Epithelial cell of esophagus (primary cell): ENCODE measurements at regions not wholly inside any gene's neighbourhood (a gene's known extent, or its start where the extent isn't known, plus 50 kb on each side); places are given as distances from the start of the nearest gene placed in this dataset.

Experiments
- DNase-seq: peaks from one replicate; pipeline ENCODE4 v3.0.0; 2010; ENCODE audit warnings: low read depth
- H3K4me3 ChIP-seq: 2 replicates; pipeline ENCODE4 v1.5.1; 2011; ENCODE audit warnings: mild to moderate bottlenecking, low read length, control low read depth
- TF ChIP-seq, protein P1 (sequence below): IDR thresholded peaks from 2 replicates; pipeline ENCODE4 v1.5.1; 2011; ENCODE audit warnings: low read depth, mild to moderate bottlenecking, low read length, control low read depth, inconsistent platforms; ENCODE audit not compliant: insufficient read depth; ENCODE audit errors: missing control alignments

DNA sequence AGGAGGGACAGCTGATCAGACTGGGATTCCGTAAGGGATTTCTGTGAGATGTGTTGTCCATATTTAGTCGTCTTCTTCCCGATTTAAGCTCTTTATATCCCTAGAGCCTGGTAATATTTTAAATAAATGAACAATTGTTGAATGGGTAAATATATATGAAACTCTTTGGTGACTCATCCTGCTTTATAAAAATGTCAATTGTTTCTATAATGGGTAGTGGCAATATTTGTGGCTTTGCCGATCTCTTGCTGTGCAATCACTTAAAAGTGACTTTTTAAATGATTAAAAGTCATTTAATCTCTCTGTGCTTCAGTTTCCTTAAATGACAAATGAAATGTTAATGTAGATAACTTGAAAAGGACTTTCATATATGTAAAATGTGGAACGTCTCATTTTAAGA lies 339.2 kb downstream of the RNF144A start:
- H3K4me3 ChIP-seq: no peak overlapping the region

DNA sequence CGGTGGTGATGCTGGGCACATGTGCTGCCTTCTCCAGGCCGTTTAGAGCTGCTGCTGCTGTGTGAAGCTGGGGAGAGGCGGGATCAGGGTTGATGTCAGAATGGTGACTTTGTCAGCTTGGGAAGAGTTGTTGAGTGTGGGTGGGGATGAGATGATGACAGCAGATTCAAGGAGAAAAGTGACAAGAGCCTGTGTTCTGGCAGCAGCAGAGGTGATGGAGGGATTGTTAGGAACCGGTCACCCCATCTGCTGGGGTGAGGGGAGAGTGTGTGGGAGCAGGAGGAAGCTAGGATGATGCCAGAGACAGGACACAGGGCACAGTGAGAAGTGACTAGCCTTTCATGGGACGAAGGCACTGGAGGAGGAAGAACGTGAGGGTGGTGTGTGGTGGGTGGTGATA lies 345.5 kb downstream of the RNF144A start:
- TF ChIP-seq, protein P1, sequence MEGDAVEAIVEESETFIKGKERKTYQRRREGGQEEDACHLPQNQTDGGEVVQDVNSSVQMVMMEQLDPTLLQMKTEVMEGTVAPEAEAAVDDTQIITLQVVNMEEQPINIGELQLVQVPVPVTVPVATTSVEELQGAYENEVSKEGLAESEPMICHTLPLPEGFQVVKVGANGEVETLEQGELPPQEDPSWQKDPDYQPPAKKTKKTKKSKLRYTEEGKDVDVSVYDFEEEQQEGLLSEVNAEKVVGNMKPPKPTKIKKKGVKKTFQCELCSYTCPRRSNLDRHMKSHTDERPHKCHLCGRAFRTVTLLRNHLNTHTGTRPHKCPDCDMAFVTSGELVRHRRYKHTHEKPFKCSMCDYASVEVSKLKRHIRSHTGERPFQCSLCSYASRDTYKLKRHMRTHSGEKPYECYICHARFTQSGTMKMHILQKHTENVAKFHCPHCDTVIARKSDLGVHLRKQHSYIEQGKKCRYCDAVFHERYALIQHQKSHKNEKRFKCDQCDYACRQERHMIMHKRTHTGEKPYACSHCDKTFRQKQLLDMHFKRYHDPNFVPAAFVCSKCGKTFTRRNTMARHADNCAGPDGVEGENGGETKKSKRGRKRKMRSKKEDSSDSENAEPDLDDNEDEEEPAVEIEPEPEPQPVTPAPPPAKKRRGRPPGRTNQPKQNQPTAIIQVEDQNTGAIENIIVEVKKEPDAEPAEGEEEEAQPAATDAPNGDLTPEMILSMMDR: no peak
- H3K4me3 ChIP-seq: no peak overlapping the region
- no peak for DNase-seq

More for the DNA sequence above, 339.2 kb downstream of the RNF144A start:
- TF ChIP-seq, protein P1: no peak
- DNase-seq: no peak

DNA sequence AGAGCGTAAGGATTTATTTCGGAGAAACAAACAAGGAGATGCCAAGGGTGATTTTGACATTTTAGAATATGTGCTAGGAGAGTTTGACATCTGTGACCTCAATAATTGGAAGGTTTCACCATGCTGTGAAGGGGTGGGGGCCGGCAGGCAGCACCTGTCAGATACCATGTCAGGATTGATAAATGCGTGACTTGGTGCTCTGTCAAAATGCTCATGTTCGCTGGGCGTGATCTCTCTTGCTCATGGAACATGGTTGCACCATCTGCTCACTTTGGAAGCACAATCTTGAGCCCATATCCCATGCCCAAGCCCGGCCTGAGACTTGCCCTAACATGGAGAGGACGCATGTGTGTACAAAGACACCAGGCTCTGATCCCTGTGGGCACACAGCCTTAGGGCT lies 347.6 kb downstream of the RNF144A start:
- no peak overlapping the region for H3K4me3 ChIP-seq
- TF ChIP-seq, protein P1: no peak
- DNase-seq: no peak

DNA sequence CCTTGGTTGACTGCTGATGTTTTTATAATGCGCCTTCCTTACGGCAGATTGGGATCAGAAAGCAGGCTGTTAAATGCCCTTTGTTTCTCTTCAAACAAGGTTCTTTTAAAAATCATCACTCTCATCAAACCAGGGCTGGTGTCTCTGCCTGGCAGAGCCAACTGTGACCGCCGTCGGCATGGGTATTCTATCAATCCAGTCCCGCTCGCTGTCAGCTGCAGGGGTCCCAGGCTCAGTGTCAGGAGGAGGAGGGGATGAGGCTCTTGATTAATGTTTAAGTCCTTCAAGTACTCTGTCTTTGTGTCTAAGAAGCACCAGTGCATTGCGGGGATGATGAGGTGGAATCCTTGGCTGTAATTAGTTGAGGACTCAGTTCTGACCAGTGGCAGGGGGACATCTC lies 348.1 kb downstream of the RNF144A start:
- no peak for DNase-seq
- H3K4me3 ChIP-seq: no peak overlapping the region
- TF ChIP-seq, protein P1: no peak

DNA sequence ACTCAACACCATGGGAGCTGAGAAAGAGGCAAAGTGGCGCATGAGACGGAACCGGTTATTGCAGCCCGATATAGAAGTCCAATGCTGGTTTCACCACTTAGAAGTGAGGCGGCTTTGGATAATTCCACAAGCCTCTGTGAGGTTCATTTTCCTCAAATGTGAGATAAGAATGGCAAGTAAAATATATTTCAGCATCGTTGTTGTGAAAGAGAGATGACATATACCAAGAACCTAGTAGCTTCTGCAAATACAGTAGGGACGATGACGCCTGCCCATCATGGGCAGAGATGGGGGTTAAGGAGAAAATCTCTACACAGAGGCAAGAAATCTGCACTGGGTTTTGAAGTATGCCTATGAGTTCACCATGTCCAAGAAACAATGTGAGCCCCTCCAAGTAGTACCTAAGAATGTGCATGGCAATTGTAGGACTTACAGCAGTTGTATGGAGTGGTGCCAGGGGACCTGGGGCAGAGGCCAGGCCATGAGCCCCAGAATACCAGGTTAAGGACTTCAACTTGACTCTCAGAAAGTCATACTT lies 352.0 kb downstream of the RNF144A start:
- no peak overlapping the region for H3K4me3 ChIP-seq
- DNase-seq: no peak
- TF ChIP-seq, protein P1: no peak

DNA sequence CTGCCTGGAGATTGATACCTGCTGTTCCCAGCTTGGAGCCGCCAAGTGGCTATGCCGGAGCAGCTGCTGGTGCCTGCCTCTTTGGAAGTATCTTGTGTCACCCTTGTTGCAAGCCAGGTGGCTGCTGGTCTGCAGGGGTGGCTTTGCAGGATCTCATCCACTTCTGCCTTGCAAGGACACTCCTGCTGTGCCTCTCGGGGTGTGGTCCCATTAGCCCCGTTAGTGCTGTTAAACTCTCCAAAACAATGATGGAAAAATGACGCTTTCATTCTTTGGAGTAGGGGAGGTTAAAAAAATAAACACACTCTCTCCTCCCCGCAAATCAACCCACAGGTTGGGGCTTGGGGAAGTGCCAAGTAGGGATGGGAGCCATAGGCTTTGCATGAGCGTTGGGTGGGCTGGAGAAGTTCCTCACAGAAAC lies 352.8 kb downstream of the RNF144A start:
- no peak overlapping the region for H3K4me3 ChIP-seq
- DNase-seq: no peak

DNA sequence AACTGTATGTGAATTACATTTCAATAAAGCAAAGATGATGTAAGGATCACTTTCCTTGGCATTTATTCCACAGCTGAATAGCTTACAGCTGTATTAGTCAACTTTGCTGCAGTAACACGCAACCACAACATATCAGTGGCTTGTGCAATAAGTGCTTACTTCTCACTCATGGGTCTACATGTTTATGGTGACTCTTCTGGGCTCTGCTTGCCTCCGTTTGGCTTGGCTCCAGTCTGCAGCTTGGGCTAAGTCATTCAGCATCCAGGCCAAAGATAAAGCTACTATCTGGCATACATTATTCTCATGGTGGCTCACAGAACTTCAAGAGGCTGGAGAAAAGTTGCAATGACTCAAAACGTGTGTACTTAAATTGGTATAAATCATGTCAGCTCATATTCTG lies 355.0 kb downstream of the RNF144A start:
- H3K4me3 ChIP-seq: no peak overlapping the region
- TF ChIP-seq, protein P1: no peak
- peak; percentile 48 for DNase-seq

More for the DNA sequence above, 352.8 kb downstream of the RNF144A start:
- TF ChIP-seq, protein P1: no peak
